HEK293 (cell line): ENCODE measurements at regions not wholly inside any gene's neighbourhood (a gene's known extent, or its start where the extent isn't known, plus 50 kb on each side); places are given as distances from the start of the nearest gene placed in this dataset.
A peak's percentile ranks its signal among the peaks of the same experiment; 100 is the strongest.

ENCODE experiments used
- CTCF ChIA-PET: fragments of 350-600 bp; formaldehyde crosslinking; extraction: SDS; loops from one replicate; lab custom pipeline; 2021; ENCODE audit warnings: antibody characterized with exemption; lab: Yijun Ruan, JAX
- POLR2A ChIA-PET: fragments of 300-600 bp; formaldehyde crosslinking; extraction: SDS; loops from one replicate; lab custom pipeline; 2020; ENCODE audit warnings: antibody characterized with exemption, inconsistent platforms; lab: Yijun Ruan, JAX
- H3K27ac ChIP-seq: fragments of 200-500 bp; sonication (Bioruptor generic); 2 replicates; pipeline ENCODE4 v1.5.1; 2014; ENCODE audit warnings: low read depth, low read length, control low read depth, inconsistent platforms; ENCODE audit errors: extremely low read depth
- H3K36me3 ChIP-seq, 2 experiments: fragments of 200-500 bp in 1 of 2; sonication (Bioruptor generic) in 1 of 2; 1 replicate in 1 of 2; 2 replicates in 1 of 2; pipeline ENCODE4 v1.5.1; 2014 to 2017; ENCODE audit warnings: inconsistent platforms in 2 of 2, low read length in 2 of 2; ENCODE audit not compliant: control insufficient read depth in 2 of 2, insufficient read depth in 1 of 2
- H3K4me1 ChIP-seq: fragments of 200-500 bp; sonication (Bioruptor generic); 2 replicates; pipeline ENCODE4 v1.5.1; 2014; ENCODE audit warnings: mild to moderate bottlenecking, low read length, inconsistent platforms; ENCODE audit not compliant: control insufficient read depth, insufficient read depth
- H3K4me3 ChIP-seq: 2 replicates; pipeline ENCODE4 v1.5.1; 2011; ENCODE audit warnings: low read depth, mild to moderate bottlenecking, control low read depth, low read length, moderate library complexity
- H3K9me3 ChIP-seq: fragments of 200-500 bp; sonication (Bioruptor generic); 2 replicates; pipeline ENCODE4 v1.5.1; 2014; ENCODE audit warnings: low read depth, low read length, inconsistent platforms; ENCODE audit not compliant: control insufficient read depth, insufficient read depth
- GLIS1 ChIP-seq: fragments of 450-650 bp; formaldehyde crosslinking; IDR thresholded peaks from 2 replicates; pipeline ENCODE4 v1.5.1; 2016; ENCODE audit warnings: missing biosample characterization, missing genetic modification characterization
- HOXC10 ChIP-seq: sonication (generic); formaldehyde crosslinking; IDR thresholded peaks from 2 replicates; pipeline ENCODE4 v1.8.1; 2023; ENCODE audit warnings: mild to moderate bottlenecking, missing genetic modification reagents
- OVOL3 ChIP-seq: fragments of 450-650 bp; formaldehyde crosslinking; IDR thresholded peaks from 2 replicates; pipeline ENCODE4 v1.5.1; 2016; ENCODE audit warnings: missing biosample characterization, missing genetic modification characterization
- SCRT1 ChIP-seq: fragments of 450-650 bp; formaldehyde crosslinking; IDR thresholded peaks from 2 replicates; pipeline ENCODE4 v1.5.1; 2016; ENCODE audit warnings: missing biosample characterization, missing genetic modification characterization, borderline replicate concordance
- SP7 ChIP-seq: fragments of 450-650 bp; formaldehyde crosslinking; IDR thresholded peaks from 2 replicates; pipeline ENCODE4 v1.5.1; 2016; ENCODE audit warnings: missing biosample characterization, missing genetic modification characterization
- ZBTB1 ChIP-seq: fragments of 450-650 bp; formaldehyde crosslinking; IDR thresholded peaks from 2 replicates; pipeline ENCODE4 v1.5.1; 2016; ENCODE audit warnings: missing biosample characterization, missing genetic modification characterization
- ZBTB20 ChIP-seq: fragments of 450-650 bp; formaldehyde crosslinking; IDR thresholded peaks from 2 replicates; pipeline ENCODE4 v1.5.1; 2016; ENCODE audit warnings: missing biosample characterization, missing genetic modification characterization
- ZFP69B ChIP-seq: fragments of 450-650 bp; formaldehyde crosslinking; IDR thresholded peaks from 2 replicates; pipeline ENCODE4 v1.5.1; 2016; ENCODE audit warnings: missing biosample characterization, missing genetic modification characterization
- ZIC2 ChIP-seq: fragments of 450-650 bp; formaldehyde crosslinking; IDR thresholded peaks from 2 replicates; pipeline ENCODE4 v1.5.1; 2016; ENCODE audit warnings: missing biosample characterization, missing genetic modification characterization
- ZNF148 ChIP-seq: fragments of 450-650 bp; formaldehyde crosslinking; IDR thresholded peaks from 2 replicates; pipeline ENCODE4 v1.5.0; 2017; ENCODE audit warnings: missing biosample characterization, missing genetic modification characterization, borderline replicate concordance
- ZNF223 ChIP-seq: fragments of 450-650 bp; formaldehyde crosslinking; IDR thresholded peaks from 2 replicates; pipeline ENCODE4 v1.5.1; 2016; ENCODE audit warnings: missing biosample characterization, missing genetic modification characterization
- ZNF324 ChIP-seq: fragments of 450-650 bp; formaldehyde crosslinking; IDR thresholded peaks from 2 replicates; pipeline ENCODE4 v1.5.1; 2016; ENCODE audit warnings: missing biosample characterization, missing genetic modification characterization
- ZNF416 ChIP-seq: fragments of 450-650 bp; formaldehyde crosslinking; IDR thresholded peaks from 2 replicates; pipeline ENCODE4 v1.5.1; 2016; ENCODE audit warnings: missing biosample characterization, missing genetic modification characterization
- ZNF621 ChIP-seq: fragments of 450-650 bp; formaldehyde crosslinking; IDR thresholded peaks from 2 replicates; pipeline ENCODE4 v1.5.1; 2017; ENCODE audit warnings: missing biosample characterization, missing genetic modification characterization
- ZNF623 ChIP-seq: fragments of 450-650 bp; formaldehyde crosslinking; IDR thresholded peaks from 2 replicates; pipeline ENCODE4 v1.5.1; 2016; ENCODE audit warnings: missing biosample characterization, missing genetic modification characterization
- ZNF664 ChIP-seq: fragments of 450-650 bp; formaldehyde crosslinking; IDR thresholded peaks from 2 replicates; pipeline ENCODE4 v1.5.1; 2016; ENCODE audit warnings: missing biosample characterization, missing genetic modification characterization
- ZSCAN16 ChIP-seq: fragments of 450-650 bp; formaldehyde crosslinking; IDR thresholded peaks from 2 replicates; pipeline ENCODE4 v1.5.1; 2016; ENCODE audit warnings: missing biosample characterization, missing genetic modification characterization
- ZSCAN5A ChIP-seq: fragments of 450-650 bp; formaldehyde crosslinking; IDR thresholded peaks from 2 replicates; pipeline ENCODE4 v1.5.1; 2016; ENCODE audit warnings: missing biosample characterization, missing genetic modification characterization
- TF ChIP-seq, protein P1 (sequence below): fragments of 450-650 bp; formaldehyde crosslinking; IDR thresholded peaks from 2 replicates; pipeline ENCODE4 v1.5.1; 2016; ENCODE audit warnings: missing biosample characterization, missing genetic modification characterization
- TF ChIP-seq, protein P2 (sequence below): fragments of 450-650 bp; formaldehyde crosslinking; IDR thresholded peaks from 2 replicates; pipeline ENCODE4 v1.5.1; 2016; ENCODE audit warnings: missing biosample characterization, missing genetic modification characterization

GRCh38 chr3:72158639-72159326 is 373.8 kb upstream of the PROK2 start (continued):
- TF ChIP-seq GLIS1 (tag by site-specific recombination): peak; percentile 87
- TF ChIP-seq, protein P1, sequence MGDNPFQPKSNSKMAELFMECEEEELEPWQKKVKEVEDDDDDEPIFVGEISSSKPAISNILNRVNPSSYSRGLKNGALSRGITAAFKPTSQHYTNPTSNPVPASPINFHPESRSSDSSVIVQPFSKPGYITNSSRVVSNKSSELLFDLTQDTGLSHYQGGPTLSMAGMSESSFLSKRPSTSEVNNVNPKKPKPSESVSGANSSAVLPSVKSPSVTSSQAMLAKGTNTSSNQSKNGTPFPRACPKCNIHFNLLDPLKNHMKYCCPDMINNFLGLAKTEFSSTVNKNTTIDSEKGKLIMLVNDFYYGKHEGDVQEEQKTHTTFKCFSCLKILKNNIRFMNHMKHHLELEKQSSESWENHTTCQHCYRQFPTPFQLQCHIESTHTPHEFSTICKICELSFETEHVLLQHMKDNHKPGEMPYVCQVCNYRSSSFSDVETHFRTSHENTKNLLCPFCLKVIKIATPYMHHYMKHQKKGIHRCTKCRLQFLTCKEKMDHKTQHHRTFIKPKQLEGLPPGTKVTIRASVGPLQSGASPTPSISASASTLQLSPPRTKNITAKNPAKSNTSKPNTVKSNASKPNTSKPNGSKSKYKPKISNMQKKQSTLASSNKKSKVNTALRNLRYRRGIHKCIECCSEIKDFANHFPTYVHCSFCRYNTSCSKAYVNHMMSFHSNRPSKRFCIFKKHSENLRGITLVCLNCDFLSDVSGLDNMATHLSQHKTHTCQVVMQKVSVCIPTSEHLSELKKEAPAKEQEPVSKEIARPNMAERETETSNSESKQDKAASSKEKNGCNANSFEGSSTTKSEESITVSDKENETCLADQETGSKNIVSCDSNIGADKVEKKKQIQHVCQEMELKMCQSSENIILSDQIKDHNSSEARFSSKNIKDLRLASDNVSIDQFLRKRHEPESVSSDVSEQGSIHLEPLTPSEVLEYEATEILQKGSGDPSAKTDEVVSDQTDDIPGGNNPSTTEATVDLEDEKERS (tag by site-specific recombination): no peak
- TF ChIP-seq, protein P2, sequence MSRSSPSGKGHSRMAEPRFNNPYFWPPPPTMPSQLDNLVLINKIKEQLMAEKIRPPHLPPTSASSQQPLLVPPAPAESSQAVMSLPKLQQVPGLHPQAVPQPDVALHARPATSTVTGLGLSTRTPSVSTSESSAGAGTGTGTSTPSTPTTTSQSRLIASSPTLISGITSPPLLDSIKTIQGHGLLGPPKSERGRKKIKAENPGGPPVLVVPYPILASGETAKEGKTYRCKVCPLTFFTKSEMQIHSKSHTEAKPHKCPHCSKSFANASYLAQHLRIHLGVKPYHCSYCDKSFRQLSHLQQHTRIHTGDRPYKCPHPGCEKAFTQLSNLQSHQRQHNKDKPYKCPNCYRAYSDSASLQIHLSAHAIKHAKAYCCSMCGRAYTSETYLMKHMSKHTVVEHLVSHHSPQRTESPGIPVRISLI (tag by site-specific recombination): no peak
- no peak for TF ChIP-seq ZFP69B
- TF ChIP-seq ZIC2 (tag by site-specific recombination): peak; percentile 27
- TF ChIP-seq ZNF621 (tag by site-specific recombination): no peak
- no peak for TF ChIP-seq ZSCAN16
- TF ChIP-seq ZSCAN5A (tag by site-specific recombination): no peak
- no peak for TF ChIP-seq SP7 (tag by site-specific recombination)
- no peak for TF ChIP-seq ZBTB1
- no peak for TF ChIP-seq SCRT1 (tag by site-specific recombination)
- no peak for TF ChIP-seq ZNF324 (tag by site-specific recombination)
- no peak for TF ChIP-seq OVOL3

DNA sequence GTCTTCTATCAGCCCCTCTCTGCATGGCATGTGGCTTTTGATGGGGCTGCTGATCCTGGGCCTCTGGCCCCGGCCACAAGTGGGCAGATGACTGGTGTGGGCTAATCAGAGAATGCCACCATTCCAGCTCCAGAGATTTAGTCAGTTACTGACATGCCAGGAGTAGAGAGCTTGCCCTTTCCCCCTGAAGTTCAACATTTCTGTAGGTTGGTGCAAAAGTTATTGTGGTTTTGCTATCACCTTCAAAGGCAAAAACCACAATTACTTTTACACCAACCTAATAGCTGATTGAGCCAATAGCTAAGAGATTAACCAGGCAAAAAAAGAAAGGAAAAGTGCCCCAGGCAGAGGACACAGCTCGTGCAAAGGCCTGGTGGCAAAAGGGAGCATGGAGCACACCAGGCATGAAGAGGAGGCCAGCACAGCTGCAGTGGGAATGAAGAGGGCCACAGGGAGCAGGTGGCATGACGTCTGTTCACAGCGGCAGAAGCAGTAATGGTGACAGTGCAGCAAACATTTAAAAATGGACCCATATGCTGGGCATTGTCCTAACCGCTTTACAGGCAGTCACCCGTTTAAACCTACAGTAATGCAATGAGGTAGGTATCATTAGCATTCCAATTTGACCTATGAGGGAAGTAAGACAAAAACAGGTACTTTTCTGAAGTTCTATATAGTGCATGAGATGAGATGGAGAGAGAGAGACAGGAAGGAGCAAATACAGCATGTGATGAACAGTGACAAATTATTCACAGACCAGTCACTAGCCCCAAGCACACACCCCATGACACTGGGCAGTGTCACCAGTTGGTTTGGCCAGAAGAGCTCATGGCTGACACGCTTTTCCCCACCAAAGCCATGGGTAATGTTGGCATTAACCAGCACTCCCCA is 373.0 kb upstream of the PROK2 start:
- Histone ChIP-seq H3K27ac (no peak overlapping the region), H3K36me3 (no peaks in the 10 kb centered on the region), H3K9me3 (no peaks in the 10 kb centered on the region), H3K4me1 (peaks cover 6% of the 10 kb centered on the region; the same call in 1 of the 2 replicates), H3K4me3 (no peak overlapping the region)
- TF ChIP-seq ZNF664 (tag by site-specific recombination) (0 out of 2 replicates have a peak, but pooled peaks have one; percentile 39), ZNF148 (tag by site-specific recombination) (no peak), ZNF416 (no peak), ZNF223 (tag by site-specific recombination) (no peak), ZBTB20 (tag by site-specific recombination) (no peak), HOXC10 (no peak), ZNF623 (tag by site-specific recombination) (peak; percentile 49; the same call in 1 of the 2 replicates)
- CTCF ChIA-PET: no interaction called here
- POLR2A ChIA-PET: interaction anchor here (1.1 kb wide), 1 partner anchor 16 kb away, joined by 3 read pairs; no protein-coding TSS in a partner anchor
